LNCAP (cell line): ENCODE measurements at regions not wholly inside any gene's neighbourhood (a gene's known extent, or its start where the extent isn't known, plus 50 kb on each side); places are given as distances from the start of the nearest gene placed in this dataset.

Source experiments
- TF ChIP-seq, protein P1 (sequence below): fragments of 450-650 bp; IDR thresholded peaks from 2 replicates; pipeline ENCODE4 v1.5.1; 2017; ENCODE audit warnings: mild to moderate bottlenecking

DNA sequence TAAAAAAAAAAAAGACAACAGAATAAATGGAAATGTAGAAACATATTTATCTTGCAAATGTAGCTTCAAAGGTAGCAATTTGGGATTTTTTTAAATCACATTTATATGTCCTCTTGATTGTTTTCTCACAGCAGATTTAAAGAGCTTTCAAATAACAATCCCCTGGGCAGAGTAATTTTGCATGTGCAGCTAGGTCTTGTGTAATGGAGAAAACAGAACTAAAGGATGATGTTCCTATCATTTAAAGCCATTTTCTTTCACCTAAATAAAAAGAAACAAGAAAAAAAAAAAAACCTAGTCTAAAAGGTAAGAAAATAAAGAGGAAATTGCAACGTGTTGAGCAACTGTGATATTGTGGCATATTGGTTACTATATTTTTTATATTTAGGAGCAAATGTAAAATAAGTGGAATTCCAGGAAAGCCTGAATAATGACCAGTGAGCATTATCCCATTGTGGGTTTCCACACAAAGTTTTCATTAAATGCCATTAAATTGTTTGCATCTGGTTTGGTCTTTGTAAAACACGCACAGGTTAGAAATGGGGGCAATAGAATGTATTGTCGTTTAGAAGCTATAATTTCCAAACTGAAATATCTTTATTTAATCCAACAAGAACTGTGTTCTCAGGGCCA lies 215.6 kb downstream of the SLC6A15 start:
- TF ChIP-seq, protein P1, sequence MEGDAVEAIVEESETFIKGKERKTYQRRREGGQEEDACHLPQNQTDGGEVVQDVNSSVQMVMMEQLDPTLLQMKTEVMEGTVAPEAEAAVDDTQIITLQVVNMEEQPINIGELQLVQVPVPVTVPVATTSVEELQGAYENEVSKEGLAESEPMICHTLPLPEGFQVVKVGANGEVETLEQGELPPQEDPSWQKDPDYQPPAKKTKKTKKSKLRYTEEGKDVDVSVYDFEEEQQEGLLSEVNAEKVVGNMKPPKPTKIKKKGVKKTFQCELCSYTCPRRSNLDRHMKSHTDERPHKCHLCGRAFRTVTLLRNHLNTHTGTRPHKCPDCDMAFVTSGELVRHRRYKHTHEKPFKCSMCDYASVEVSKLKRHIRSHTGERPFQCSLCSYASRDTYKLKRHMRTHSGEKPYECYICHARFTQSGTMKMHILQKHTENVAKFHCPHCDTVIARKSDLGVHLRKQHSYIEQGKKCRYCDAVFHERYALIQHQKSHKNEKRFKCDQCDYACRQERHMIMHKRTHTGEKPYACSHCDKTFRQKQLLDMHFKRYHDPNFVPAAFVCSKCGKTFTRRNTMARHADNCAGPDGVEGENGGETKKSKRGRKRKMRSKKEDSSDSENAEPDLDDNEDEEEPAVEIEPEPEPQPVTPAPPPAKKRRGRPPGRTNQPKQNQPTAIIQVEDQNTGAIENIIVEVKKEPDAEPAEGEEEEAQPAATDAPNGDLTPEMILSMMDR = no peak

- TF ChIP-seq, protein P1 = no peak
These were observed 216.3 kb downstream of the SLC6A15 start for GRCh38 chr12:84696281-84696680.

DNA sequence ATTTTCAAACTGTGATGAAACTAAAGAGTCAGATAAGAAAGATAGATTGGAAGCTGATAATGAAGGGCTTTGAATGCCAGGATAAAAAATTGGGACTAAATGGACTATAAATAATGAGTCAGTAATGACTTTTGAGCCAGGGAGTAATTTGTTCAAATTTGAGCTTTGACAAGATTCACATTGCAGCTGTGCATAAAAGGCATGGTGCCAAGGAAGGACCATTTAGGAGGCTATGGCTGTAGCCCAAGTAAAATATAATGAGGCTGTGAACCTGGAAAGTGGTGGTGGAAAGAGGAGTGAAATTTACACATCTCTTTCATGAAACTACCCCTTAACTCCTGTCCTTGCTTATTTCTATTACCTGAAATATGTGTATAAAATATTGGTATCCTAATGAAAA lies 218.5 kb downstream of the SLC6A15 start:
- TF ChIP-seq, protein P1 = no peak

- TF ChIP-seq, protein P1 = no peak
These were observed 220.5 kb downstream of the SLC6A15 start for GRCh38 chr12:84692071-84692470.

DNA sequence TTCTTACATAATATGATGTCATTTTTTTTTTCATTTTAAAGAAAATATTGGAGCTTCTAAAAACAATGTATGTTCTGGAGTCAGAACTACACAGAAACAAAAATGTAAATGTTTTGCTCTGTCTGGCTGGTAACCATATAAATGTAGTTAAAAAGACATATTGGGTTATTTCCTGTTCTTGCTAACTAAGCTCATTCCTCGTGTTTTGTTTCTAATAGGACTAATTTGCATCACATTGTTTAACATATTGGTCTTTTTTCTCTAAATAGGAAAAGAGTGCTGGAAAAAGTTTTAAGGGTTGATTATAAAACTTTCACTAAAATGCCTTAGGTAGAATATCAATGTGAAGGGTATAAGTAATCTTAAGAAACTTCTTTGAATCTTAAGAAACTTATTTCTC lies 221.3 kb downstream of the SLC6A15 start:
- TF ChIP-seq, protein P1 = no peak

GRCh38 chr12:84689638-84690037 lies 223.0 kb downstream of the SLC6A15 start:
- TF ChIP-seq, protein P1 = no peak

GRCh38 chr12:84685379-84685778 lies 227.2 kb downstream of the SLC6A15 start:
- TF ChIP-seq, protein P1 = no peak

DNA sequence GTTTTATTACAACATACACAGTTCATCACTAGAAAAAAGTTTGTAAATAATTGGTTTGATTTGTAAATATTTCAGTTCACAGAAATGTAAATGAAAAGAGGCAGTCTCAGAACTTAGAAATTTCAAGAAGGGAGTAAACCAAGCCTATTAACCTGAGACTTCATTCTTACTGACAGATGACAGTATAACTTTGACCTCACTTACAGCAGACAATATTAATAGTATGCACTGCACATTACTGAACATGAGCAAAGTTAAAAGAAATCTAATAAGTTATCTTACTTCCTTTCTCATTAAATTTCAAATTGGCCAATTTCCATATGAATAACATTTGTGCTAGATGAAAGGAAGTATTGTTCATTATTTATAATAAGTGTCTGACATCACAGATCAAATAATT lies 235.8 kb downstream of the SLC6A15 start:
- TF ChIP-seq, protein P1 = no peak
